ENCODE measurements at regions not wholly inside any gene's neighbourhood (a gene's known extent, or its start where the extent isn't known, plus 50 kb on each side); places are given as distances from the start of the nearest gene placed in this dataset.

DNA sequence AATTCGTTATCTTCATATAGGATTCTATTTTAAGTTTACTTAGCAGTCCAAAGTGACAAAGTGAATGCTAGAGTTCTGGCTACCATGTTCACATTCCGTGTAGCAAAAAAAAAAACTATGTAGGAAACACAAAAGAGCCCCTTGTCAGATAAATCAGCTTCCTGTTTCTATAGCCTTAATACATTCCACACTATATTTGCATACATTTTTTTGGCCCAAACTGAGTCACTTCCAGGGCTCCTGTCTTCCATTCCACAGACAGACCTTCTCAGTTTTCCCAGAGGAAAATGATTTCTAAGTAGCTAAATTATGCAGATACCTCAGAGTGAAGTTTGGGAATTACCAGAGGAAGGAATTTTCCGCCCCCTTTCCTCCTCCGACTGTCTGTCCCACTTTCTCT is 841.9 kb upstream of the HS3ST1 start:
- TF ChIP-seq, protein P1, sequence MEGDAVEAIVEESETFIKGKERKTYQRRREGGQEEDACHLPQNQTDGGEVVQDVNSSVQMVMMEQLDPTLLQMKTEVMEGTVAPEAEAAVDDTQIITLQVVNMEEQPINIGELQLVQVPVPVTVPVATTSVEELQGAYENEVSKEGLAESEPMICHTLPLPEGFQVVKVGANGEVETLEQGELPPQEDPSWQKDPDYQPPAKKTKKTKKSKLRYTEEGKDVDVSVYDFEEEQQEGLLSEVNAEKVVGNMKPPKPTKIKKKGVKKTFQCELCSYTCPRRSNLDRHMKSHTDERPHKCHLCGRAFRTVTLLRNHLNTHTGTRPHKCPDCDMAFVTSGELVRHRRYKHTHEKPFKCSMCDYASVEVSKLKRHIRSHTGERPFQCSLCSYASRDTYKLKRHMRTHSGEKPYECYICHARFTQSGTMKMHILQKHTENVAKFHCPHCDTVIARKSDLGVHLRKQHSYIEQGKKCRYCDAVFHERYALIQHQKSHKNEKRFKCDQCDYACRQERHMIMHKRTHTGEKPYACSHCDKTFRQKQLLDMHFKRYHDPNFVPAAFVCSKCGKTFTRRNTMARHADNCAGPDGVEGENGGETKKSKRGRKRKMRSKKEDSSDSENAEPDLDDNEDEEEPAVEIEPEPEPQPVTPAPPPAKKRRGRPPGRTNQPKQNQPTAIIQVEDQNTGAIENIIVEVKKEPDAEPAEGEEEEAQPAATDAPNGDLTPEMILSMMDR (tag by site-specific recombination; IDR thresholded peaks at IDR 0.05), result no peak
- TF ChIP-seq HOXA7 (CRISPR knock-in tag; IDR thresholded peaks at IDR 0.05; ENCODE audit: borderline replicate concordance) (no peak), TRIM28 (IDR thresholded peaks at IDR 0.05; ENCODE audit: borderline replicate concordance, low read length) (no peak)
- TF ChIP-seq, protein P2, sequence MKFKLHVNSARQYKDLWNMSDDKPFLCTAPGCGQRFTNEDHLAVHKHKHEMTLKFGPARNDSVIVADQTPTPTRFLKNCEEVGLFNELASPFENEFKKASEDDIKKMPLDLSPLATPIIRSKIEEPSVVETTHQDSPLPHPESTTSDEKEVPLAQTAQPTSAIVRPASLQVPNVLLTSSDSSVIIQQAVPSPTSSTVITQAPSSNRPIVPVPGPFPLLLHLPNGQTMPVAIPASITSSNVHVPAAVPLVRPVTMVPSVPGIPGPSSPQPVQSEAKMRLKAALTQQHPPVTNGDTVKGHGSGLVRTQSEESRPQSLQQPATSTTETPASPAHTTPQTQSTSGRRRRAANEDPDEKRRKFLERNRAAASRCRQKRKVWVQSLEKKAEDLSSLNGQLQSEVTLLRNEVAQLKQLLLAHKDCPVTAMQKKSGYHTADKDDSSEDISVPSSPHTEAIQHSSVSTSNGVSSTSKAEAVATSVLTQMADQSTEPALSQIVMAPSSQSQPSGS (tag by site-specific recombination; IDR thresholded peaks at IDR 0.05; ENCODE audit: low read depth), result no peak
